ENCODE measurements at regions not wholly inside any gene's neighbourhood (a gene's known extent, or its start where the extent isn't known, plus 50 kb on each side); places are given as distances from the start of the nearest gene placed in this dataset.

DNA sequence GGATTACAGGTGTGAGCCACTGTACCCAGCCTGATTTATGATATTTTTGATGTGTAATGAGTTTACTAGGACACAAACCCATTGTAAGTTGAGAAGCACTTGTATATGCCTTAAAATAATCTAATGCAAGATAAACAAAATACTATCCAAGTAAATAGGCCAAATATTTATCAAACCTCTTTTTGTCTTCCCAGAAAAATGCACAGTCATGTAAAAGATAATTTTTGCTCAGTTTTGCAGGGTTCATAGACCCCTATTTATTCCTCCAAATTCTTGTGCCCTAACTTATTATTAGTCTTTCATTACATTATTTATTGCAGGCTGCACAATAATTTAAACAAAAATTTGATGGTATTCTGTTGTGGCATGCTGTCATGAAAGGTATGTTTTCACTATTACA is 1290.7 kb downstream of the STIM2 start:
- DNase-seq (no peak), ATAC-seq (no peak)
- H3K9me3 ChIP-seq, result no peaks in the 10 kb centered on the region
- TF ChIP-seq POLR2A (IDR thresholded peaks at IDR 0.05), result no peak
- TF ChIP-seq, protein P1, sequence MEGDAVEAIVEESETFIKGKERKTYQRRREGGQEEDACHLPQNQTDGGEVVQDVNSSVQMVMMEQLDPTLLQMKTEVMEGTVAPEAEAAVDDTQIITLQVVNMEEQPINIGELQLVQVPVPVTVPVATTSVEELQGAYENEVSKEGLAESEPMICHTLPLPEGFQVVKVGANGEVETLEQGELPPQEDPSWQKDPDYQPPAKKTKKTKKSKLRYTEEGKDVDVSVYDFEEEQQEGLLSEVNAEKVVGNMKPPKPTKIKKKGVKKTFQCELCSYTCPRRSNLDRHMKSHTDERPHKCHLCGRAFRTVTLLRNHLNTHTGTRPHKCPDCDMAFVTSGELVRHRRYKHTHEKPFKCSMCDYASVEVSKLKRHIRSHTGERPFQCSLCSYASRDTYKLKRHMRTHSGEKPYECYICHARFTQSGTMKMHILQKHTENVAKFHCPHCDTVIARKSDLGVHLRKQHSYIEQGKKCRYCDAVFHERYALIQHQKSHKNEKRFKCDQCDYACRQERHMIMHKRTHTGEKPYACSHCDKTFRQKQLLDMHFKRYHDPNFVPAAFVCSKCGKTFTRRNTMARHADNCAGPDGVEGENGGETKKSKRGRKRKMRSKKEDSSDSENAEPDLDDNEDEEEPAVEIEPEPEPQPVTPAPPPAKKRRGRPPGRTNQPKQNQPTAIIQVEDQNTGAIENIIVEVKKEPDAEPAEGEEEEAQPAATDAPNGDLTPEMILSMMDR (IDR thresholded peaks at IDR 0.05), result no peak
- intact Hi-C loops (cut with DNase I), result no loop called here
- H3K4me1 ChIP-seq, result no peaks in the 10 kb centered on the region
- no peaks in the 10 kb centered on the region for H3K27me3 ChIP-seq
- H3K36me3 ChIP-seq, result no peaks in the 10 kb centered on the region
- no peak overlapping the region for H3K4me3 ChIP-seq
- H3K27ac ChIP-seq, result no peak overlapping the region

DNA sequence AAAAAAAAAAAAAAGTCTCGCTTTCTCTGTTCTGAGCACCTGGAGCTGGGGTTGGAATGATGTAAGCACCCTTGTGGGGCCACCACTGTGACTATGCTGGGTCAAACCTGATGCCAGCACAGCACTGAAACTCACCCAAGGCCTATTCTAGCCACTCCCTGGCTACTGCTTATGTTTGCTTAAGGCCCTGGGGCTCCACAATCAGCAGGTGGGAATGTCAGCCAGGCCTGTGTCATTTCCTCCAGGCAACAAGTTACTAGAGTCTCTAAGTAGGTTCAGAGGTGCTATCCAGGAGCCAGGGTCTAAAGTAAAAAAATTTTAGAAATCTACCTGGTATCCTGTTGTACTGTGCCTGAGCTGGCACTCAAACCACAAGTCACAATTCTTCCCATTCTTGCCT is 1306.8 kb downstream of the STIM2 start:
- H3K4me3 ChIP-seq, result no peak overlapping the region
- H3K9me3 ChIP-seq, result peaks cover 0 to 8% (median 0%) of the 10 kb centered on the region in 12 donors
- H3K4me1 ChIP-seq, result no peaks in the 10 kb centered on the region
- H3K27me3 ChIP-seq, result no peaks in the 10 kb centered on the region
- TF ChIP-seq, protein P1 (IDR thresholded peaks at IDR 0.05), result no peak
- intact Hi-C loops (cut with DNase I), result no loop called here
- ATAC-seq (no peak), DNase-seq (no peak)
- H3K36me3 ChIP-seq, result no peaks in the 10 kb centered on the region
- H3K27ac ChIP-seq, result no peak overlapping the region
- 67 to 95% (median 88%) methylated on average over 1 of the region's 1 CpG for WGBS, 4 donors

DNA sequence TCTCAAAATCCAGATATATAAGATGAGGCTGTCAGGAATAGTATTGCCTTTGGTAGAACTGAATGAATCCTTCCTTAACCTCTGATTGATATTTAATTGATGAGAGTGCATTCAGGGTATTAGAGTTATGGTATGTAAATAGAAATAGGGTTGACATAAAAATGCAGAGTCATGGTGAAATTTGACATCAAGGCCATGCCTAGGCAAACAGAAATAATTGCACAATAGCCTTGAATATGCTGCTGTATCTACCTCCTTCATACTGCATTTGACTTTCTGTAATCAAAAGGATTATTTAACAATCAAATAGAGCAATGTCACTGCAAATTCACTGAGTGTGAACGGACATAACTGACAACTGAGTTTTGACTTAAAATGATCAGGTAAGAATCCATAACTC is 1316.3 kb downstream of the STIM2 start:
- Histone ChIP-seq H3K36me3 (no peaks in the 10 kb centered on the region), H3K27me3 (no peaks in the 10 kb centered on the region), H3K4me1 (no peaks in the 10 kb centered on the region), H3K4me3 (no peak overlapping the region), H3K27ac (no peak overlapping the region), H3K9me3 (no peaks in the 10 kb centered on the region)
- intact Hi-C loops (cut with DNase I), result no loop called here
- TF ChIP-seq, protein P1 (IDR thresholded peaks at IDR 0.05), result no peak
- TF ChIP-seq POLR2A (IDR thresholded peaks at IDR 0.05), result no peak
- DNase-seq, result no peak
- 88 to 95% (median 92%) methylated on average over 1 of the region's 1 CpG for whole genome bisulfite sequencing, 4 donors
- no peak for ATAC-seq

DNA sequence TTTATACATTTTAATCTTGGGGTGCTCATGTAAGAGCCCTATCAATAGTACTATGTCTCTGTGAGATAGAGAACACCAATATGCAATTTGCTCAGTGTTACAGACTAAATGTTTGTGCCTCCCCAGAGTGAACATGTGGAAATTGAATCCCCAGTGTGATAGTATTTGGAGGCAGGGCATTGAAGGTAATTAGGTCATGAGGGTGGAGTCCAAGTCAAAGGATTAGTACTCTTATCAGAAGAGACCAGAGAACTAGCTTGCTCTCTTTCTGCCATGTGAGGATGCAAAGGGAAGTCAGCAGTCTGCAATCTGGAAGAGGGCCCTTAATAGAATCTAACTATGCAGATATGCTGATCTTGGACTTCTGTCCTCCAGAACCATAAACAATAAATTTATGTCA is 1317.0 kb downstream of the STIM2 start:
- Histone ChIP-seq H3K9me3 (no peaks in the 10 kb centered on the region), H3K4me1 (no peaks in the 10 kb centered on the region), H3K27me3 (no peaks in the 10 kb centered on the region), H3K4me3 (no peak overlapping the region), H3K36me3 (no peaks in the 10 kb centered on the region), H3K27ac (no peak overlapping the region)
- ATAC-seq, result no peak
- no peak for DNase-seq
- intact Hi-C loops (cut with DNase I), result no loop called here
- TF ChIP-seq, protein P1 (IDR thresholded peaks at IDR 0.05), result no peak
- TF ChIP-seq POLR2A (IDR thresholded peaks at IDR 0.05), result no peak

Measured in heart left ventricle (tissue), 16 donors.